ENCODE measurements at regions not wholly inside any gene's neighbourhood (a gene's known extent, or its start where the extent isn't known, plus 50 kb on each side); places are given as distances from the start of the nearest gene placed in this dataset.

- no peak for DNase-seq (ENCODE audit: low spot score)
Observed at GRCh38 chr5:145365464-145365863, 469.7 kb downstream of the PRELID2 start.

GRCh38 chr5:145362266-145362665 lies 472.9 kb downstream of the PRELID2 start:
- DNase-seq (ENCODE audit: low spot score): no peak

- DNase-seq (ENCODE audit: low spot score): no peak
Observed at GRCh38 chr5:145360936-145361335, 474.2 kb downstream of the PRELID2 start.

- DNase-seq (ENCODE audit: low spot score): no peak
Observed at GRCh38 chr5:145350513-145350912, 484.6 kb downstream of the PRELID2 start.

GRCh38 chr5:145347026-145347616 lies 488.0 kb downstream of the PRELID2 start:
- DNase-seq (ENCODE audit: low spot score): no peak

GRCh38 chr5:145345511-145346287 lies 489.4 kb downstream of the PRELID2 start:
- no peak for DNase-seq (ENCODE audit: low spot score)

GRCh38 chr5:145341842-145342241 lies 493.3 kb downstream of the PRELID2 start:
- no peak for DNase-seq (ENCODE audit: low spot score)

- DNase-seq (ENCODE audit: low spot score): no peak
Observed at GRCh38 chr5:145340099-145340498, 495.0 kb downstream of the PRELID2 start.

- no peak for DNase-seq (ENCODE audit: low spot score)
Observed at GRCh38 chr5:145324767-145325479, 510.2 kb downstream of the PRELID2 start.

GRCh38 chr5:145324101-145324500 lies 511.0 kb downstream of the PRELID2 start:
- no peak for DNase-seq (ENCODE audit: low spot score)

GRCh38 chr5:145316282-145316681 lies 518.9 kb downstream of the PRELID2 start:
- DNase-seq (ENCODE audit: low spot score): no peak

- no peak for DNase-seq (ENCODE audit: low spot score)
Observed at GRCh38 chr5:145307866-145308382, 527.2 kb downstream of the PRELID2 start.

GRCh38 chr5:145295236-145295835 lies 539.8 kb downstream of the PRELID2 start:
- DNase-seq (ENCODE audit: low spot score): no peak

GRCh38 chr5:145294331-145294730 lies 540.8 kb downstream of the PRELID2 start:
- no peak for DNase-seq (ENCODE audit: low spot score)

- DNase-seq (ENCODE audit: low spot score): no peak
Observed at GRCh38 chr5:145293716-145294115, 541.4 kb downstream of the PRELID2 start.

- DNase-seq (ENCODE audit: low spot score): no peak
Observed at GRCh38 chr5:145292278-145292677, 542.9 kb downstream of the PRELID2 start.

- no peak for DNase-seq (ENCODE audit: low spot score)
Observed at GRCh38 chr5:145283141-145283810, 551.9 kb downstream of the PRELID2 start.

GRCh38 chr5:145280806-145281205 lies 554.3 kb downstream of the PRELID2 start:
- no peak for DNase-seq (ENCODE audit: low spot score)

GRCh38 chr5:145280214-145280613 lies 554.9 kb downstream of the PRELID2 start:
- no peak for DNase-seq (ENCODE audit: low spot score)

- DNase-seq (ENCODE audit: low spot score): no peak
Observed at GRCh38 chr5:145260670-145261069, 574.5 kb downstream of the PRELID2 start.

GRCh38 chr5:145247745-145248040 lies 587.4 kb downstream of the PRELID2 start:
- no peak for DNase-seq (ENCODE audit: low spot score)
